ENCODE measurements at regions not wholly inside any gene's neighbourhood (a gene's known extent, or its start where the extent isn't known, plus 50 kb on each side); places are given as distances from the start of the nearest gene placed in this dataset.

GRCh38 chr3:162390891-162391290 lies 894.3 kb downstream of the OTOL1 start:
- TF ChIP-seq NCOA2 (IDR thresholded peaks at IDR 0.05; ENCODE audit: partially characterized antibody in 2 of 2) (no peak), CGGBP1 (CRISPR knock-in tag; IDR thresholded peaks at IDR 0.05) (no peak), PCBP2 (IDR thresholded peaks at IDR 0.05; ENCODE audit: low read depth, low read length, poor library complexity, severe bottlenecking) (no peak), ETV6 (IDR thresholded peaks at IDR 0.05; ENCODE audit: borderline replicate concordance in 1 of 2, low read depth in 2 of 2, low read length in 1 of 2) (no peak), ETV6 (CRISPR knock-in tag; IDR thresholded peaks at IDR 0.05; ENCODE audit: borderline replicate concordance) (no peak), SMAD3 (CRISPR knock-in tag; conservative IDR thresholded peaks at IDR 0.05) (no peak), FOXP1 (CRISPR knock-in tag; IDR thresholded peaks at IDR 0.05) (no peak), MEF2D (tag; conservative IDR thresholded peaks at IDR 0.05; ENCODE audit: low read depth) (no peak), FOXM1 (IDR thresholded peaks at IDR 0.05; ENCODE audit: low read depth) (no peak), FOXM1 (CRISPR knock-in tag; IDR thresholded peaks at IDR 0.05; ENCODE audit: low read depth) (no peak)
